ENCODE measurements at regions not wholly inside any gene's neighbourhood (a gene's known extent, or its start where the extent isn't known, plus 50 kb on each side); places are given as distances from the start of the nearest gene placed in this dataset.

DNA sequence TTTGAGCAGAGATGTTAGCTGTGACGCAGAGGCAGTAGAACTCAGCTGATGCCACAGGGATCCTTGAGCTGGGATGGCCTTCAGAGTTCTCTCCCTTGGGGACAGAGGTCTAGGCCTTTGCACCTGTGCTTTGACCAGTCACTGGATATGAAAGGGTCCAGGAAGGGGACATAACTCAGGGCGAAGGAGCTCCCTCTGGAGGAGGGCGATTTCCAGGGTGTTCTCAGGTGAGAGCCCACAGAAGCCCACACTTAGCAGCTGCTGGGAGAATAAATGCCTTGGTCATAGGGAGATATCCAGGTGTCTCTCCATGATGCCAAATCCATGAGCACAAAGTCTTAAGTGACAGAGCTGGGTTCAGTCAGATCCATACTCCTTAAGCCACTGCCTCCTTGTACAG lies 369.2 kb downstream of the NYAP2 start:
- peak; percentile 32 for DNase-seq
- WGBS (ENCODE audit: extremely low coverage, insufficient read length, low lambda C conversion rate): no CpG with 5 or more reads among the region's 3 CpGs
- Histone ChIP-seq H2BK15ac (ENCODE audit: low read depth, low read length) (no peak overlapping the region), H2AFZ (ENCODE audit: low read length) (no peak overlapping the region), H2BK12ac (ENCODE audit: insufficient read length, low read depth, low read length) (no peak overlapping the region), H3K4me2 (ENCODE audit: insufficient read depth, insufficient read length, low read length) (no peak overlapping the region), H2BK120ac (ENCODE audit: low read depth, low read length, poor library complexity, severe bottlenecking) (no peak overlapping the region), H3K23me2 (ENCODE audit: insufficient read length, low read depth, low read length, poor library complexity, severe bottlenecking) (no peaks in the 10 kb centered on the region), H2BK20ac (ENCODE audit: low read depth, low read length, poor library complexity, severe bottlenecking) (no peak overlapping the region), H2BK5ac (ENCODE audit: insufficient read length, low read length) (no peak overlapping the region), H4K20me1 (ENCODE audit: control insufficient read depth, insufficient read depth, insufficient read length) (no peaks in the 10 kb centered on the region), H3K79me1 (ENCODE audit: insufficient read depth, low read depth, low read length, poor library complexity, severe bottlenecking) (no peaks in the 10 kb centered on the region), H3K27ac (ENCODE audit: insufficient read length, low read depth, low read length) (no peak overlapping the region), H4K8ac (replicated peaks; ENCODE audit: insufficient read length, low read depth, low read length) (no peak overlapping the region), H3K27me3 (ENCODE audit: insufficient read depth, low read length) (no peaks in the 10 kb centered on the region), H3K14ac (ENCODE audit: insufficient read depth, low read length) (no peak overlapping the region), H3K4me1 (ENCODE audit: insufficient read depth, low read length) (no peaks in the 10 kb centered on the region), H4K91ac (ENCODE audit: insufficient read length, low read depth, low read length) (no peak overlapping the region), H2AK5ac (ENCODE audit: insufficient read length, low read length) (no peak overlapping the region), H3T11ph (ENCODE audit: low read length) (no peak overlapping the region), H4K5ac (ENCODE audit: insufficient read length, low read depth, low read length) (no peak overlapping the region), H3K9me3 (ENCODE audit: control insufficient read depth, low read depth, low read length) (no peaks in the 10 kb centered on the region), H3K23ac (ENCODE audit: insufficient read length, low read depth, low read length) (no peak overlapping the region), H3K79me2 (ENCODE audit: insufficient read depth, low read length) (no peaks in the 10 kb centered on the region), H3K9ac (ENCODE audit: extremely low read depth, insufficient read length, low read length) (no peak overlapping the region), H3K56ac (ENCODE audit: insufficient read length, low read depth, low read length) (no peak overlapping the region), H3K4ac (ENCODE audit: low read depth, low read length) (no peak overlapping the region), H3K18ac (ENCODE audit: insufficient read length, low read depth, low read length) (no peak overlapping the region)
- H3K27me3 Mint-ChIP-seq (ENCODE audit: low read depth): no peaks in the 10 kb centered on the region
- no peak overlapping the region for H3K4me3 Mint-ChIP-seq
- H3K36me3 Mint-ChIP-seq (ENCODE audit: insufficient read depth in 1 of 3, low read depth in 3 of 3): no peaks in the 10 kb centered on the region
- no peak overlapping the region; a peak in 1 of 7 replicates for H3K27ac Mint-ChIP-seq
- H3K4me1 Mint-ChIP-seq: no peaks in the 10 kb centered on the region
- no peaks in the 10 kb centered on the region for H3K9me3 Mint-ChIP-seq
- TF ChIP-seq, protein P1, sequence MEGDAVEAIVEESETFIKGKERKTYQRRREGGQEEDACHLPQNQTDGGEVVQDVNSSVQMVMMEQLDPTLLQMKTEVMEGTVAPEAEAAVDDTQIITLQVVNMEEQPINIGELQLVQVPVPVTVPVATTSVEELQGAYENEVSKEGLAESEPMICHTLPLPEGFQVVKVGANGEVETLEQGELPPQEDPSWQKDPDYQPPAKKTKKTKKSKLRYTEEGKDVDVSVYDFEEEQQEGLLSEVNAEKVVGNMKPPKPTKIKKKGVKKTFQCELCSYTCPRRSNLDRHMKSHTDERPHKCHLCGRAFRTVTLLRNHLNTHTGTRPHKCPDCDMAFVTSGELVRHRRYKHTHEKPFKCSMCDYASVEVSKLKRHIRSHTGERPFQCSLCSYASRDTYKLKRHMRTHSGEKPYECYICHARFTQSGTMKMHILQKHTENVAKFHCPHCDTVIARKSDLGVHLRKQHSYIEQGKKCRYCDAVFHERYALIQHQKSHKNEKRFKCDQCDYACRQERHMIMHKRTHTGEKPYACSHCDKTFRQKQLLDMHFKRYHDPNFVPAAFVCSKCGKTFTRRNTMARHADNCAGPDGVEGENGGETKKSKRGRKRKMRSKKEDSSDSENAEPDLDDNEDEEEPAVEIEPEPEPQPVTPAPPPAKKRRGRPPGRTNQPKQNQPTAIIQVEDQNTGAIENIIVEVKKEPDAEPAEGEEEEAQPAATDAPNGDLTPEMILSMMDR (conservative IDR thresholded peaks at IDR 0.05): peak; percentile 18; the same call in 2 of the 3 replicates

All from H9 (cell line).